HG03460 (cell line): ENCODE measurements at regions not wholly inside any gene's neighbourhood (a gene's known extent, or its start where the extent isn't known, plus 50 kb on each side); places are given as distances from the start of the nearest gene placed in this dataset.

Experiments used
- ATAC-seq: cut with Tn5 transposase; IDR thresholded peaks from one replicate; pipeline ENCODE4 v1.9.1; 2021; ENCODE audit not compliant: unreplicated experiment

- ATAC-seq: no peak
Measured at GRCh38 chr4:58216461-58216860, 1106.3 kb upstream of the IGFBP7 start.

- ATAC-seq: no peak
Measured at GRCh38 chr4:58214376-58214775, 1104.2 kb upstream of the IGFBP7 start.

- no peak for ATAC-seq
Measured at GRCh38 chr4:58209551-58209950, 1099.4 kb upstream of the IGFBP7 start.

- no peak for ATAC-seq
Measured at GRCh38 chr4:58209001-58209400, 1098.8 kb upstream of the IGFBP7 start.

GRCh38 chr4:58205446-58206235, 1095.5 kb upstream of the IGFBP7 start:
- ATAC-seq: no peak

- no peak for ATAC-seq
Measured at GRCh38 chr4:58192217-58192616, 1082.0 kb upstream of the IGFBP7 start.

GRCh38 chr4:58191109-58191508, 1080.9 kb upstream of the IGFBP7 start:
- no peak for ATAC-seq

GRCh38 chr4:58188316-58188715, 1078.1 kb upstream of the IGFBP7 start:
- no peak for ATAC-seq

- ATAC-seq: no peak
Measured at GRCh38 chr4:58175024-58175423, 1064.8 kb upstream of the IGFBP7 start.

GRCh38 chr4:58166490-58166889, 1056.3 kb upstream of the IGFBP7 start:
- ATAC-seq: no peak

- no peak for ATAC-seq
Measured at GRCh38 chr4:58163156-58163555, 1053.0 kb upstream of the IGFBP7 start.

GRCh38 chr4:58149404-58150085, 1039.4 kb upstream of the IGFBP7 start:
- ATAC-seq: no peak

GRCh38 chr4:58144721-58145120, 1034.5 kb upstream of the IGFBP7 start:
- no peak for ATAC-seq

- ATAC-seq: no peak
Measured at GRCh38 chr4:58138786-58139668, 1028.8 kb upstream of the IGFBP7 start.

- no peak for ATAC-seq
Measured at GRCh38 chr4:58136604-58137003, 1026.4 kb upstream of the IGFBP7 start.

GRCh38 chr4:58127680-58128079, 1017.5 kb upstream of the IGFBP7 start:
- no peak for ATAC-seq

GRCh38 chr4:58119298-58119697, 1009.1 kb upstream of the IGFBP7 start:
- no peak for ATAC-seq

GRCh38 chr4:58113126-58113525, 1002.9 kb upstream of the IGFBP7 start:
- no peak for ATAC-seq

- no peak for ATAC-seq
Measured at GRCh38 chr4:58111818-58112217, 1001.6 kb upstream of the IGFBP7 start.

GRCh38 chr4:58093352-58093751, 983.2 kb upstream of the IGFBP7 start:
- ATAC-seq: no peak

GRCh38 chr4:58090539-58090938, 980.4 kb upstream of the IGFBP7 start:
- no peak for ATAC-seq

GRCh38 chr4:58081356-58081755, 971.2 kb upstream of the IGFBP7 start:
- ATAC-seq: no peak
